K562 (cell line): ENCODE measurements at regions not wholly inside any gene's neighbourhood (a gene's known extent, or its start where the extent isn't known, plus 50 kb on each side); places are given as distances from the start of the nearest gene placed in this dataset.

Source experiments
- ARNT ChIP-seq, 2 experiments: fragments of 450-650 bp; IDR thresholded peaks; 2 replicates each; pipeline ENCODE4 v1.6.1; 2016; ENCODE audit warnings: mild to moderate bottlenecking in 1 of 2
- CHD7 ChIP-seq: fragments of 200-600 bp; sonication (generic); IDR thresholded peaks from one replicate; pipeline ENCODE4 v1.6.1; 2012; ENCODE audit warnings: mild to moderate bottlenecking, low read depth, low read length, inconsistent platforms
- EP300 ChIP-seq: IDR thresholded peaks from 2 replicates; pipeline ENCODE4 v1.6.1; 2012; ENCODE audit warnings: low read length, improper control_type of control experiment
- ESRRA ChIP-seq: fragments of 450-650 bp; IDR thresholded peaks from 2 replicates; pipeline ENCODE4 v1.6.1; 2014; ENCODE audit warnings: low read depth, mild to moderate bottlenecking, moderate library complexity, borderline replicate concordance
- MAFF ChIP-seq: IDR thresholded peaks from 2 replicates; pipeline ENCODE4 v1.6.1; 2012; ENCODE audit warnings: low read length, improper control_type of control experiment
- PHF21A ChIP-seq: fragments of 450-650 bp; IDR thresholded peaks from 2 replicates; pipeline ENCODE4 v1.6.1; 2017; ENCODE audit warnings: low read depth, borderline replicate concordance
- ZNF512 ChIP-seq: IDR thresholded peaks from 2 replicates; pipeline ENCODE4 v1.6.1; 2016; ENCODE audit warnings: missing genetic modification characterization, missing compliant biosample characterization

GRCh38 chr1:22398656-22399420 is 52.8 kb upstream of the ZBTB40 start:
- TF ChIP-seq PHF21A = no peak
- no peak for TF ChIP-seq CHD7
- TF ChIP-seq ARNT (IDR thresholded peaks at IDR 0.05) = no peak
- TF ChIP-seq ZNF512 = no peak
- no peak for TF ChIP-seq ESRRA
- TF ChIP-seq MAFF = no peak
- no peak for TF ChIP-seq EP300
